Upper lobe of right lung (tissue), 1 donor: ENCODE measurements at regions not wholly inside any gene's neighbourhood (a gene's known extent, or its start where the extent isn't known, plus 50 kb on each side); places are given as distances from the start of the nearest gene placed in this dataset.

Experiments used
- ATAC-seq: fragments of 200-7000 bp; cut with Tn5 transposase; one replicate; pipeline ENCODE4 v1.9.1; 2020; ENCODE audit warnings: mild to moderate bottlenecking, moderate library complexity
- DNase-seq: peaks from one replicate; pipeline ENCODE4 v3.0.0-alpha.2; 2020
- H3K27ac ChIP-seq: fragments of 200-600 bp; one replicate; pipeline ENCODE4 v1.8.0; 2022
- H3K27me3 ChIP-seq: fragments of 200-600 bp; one replicate; pipeline ENCODE4 v1.8.0; 2022; ENCODE audit warnings: mild to moderate bottlenecking
- H3K36me3 ChIP-seq: fragments of 200-600 bp; one replicate; pipeline ENCODE4 v1.8.0; 2022
- H3K4me1 ChIP-seq: fragments of 200-600 bp; one replicate; pipeline ENCODE4 v1.8.0; 2022
- H3K4me3 ChIP-seq: fragments of 200-600 bp; one replicate; pipeline ENCODE4 v1.8.0; 2022; ENCODE audit warnings: mild to moderate bottlenecking
- H3K9me3 ChIP-seq: fragments of 200-600 bp; one replicate; pipeline ENCODE4 v1.8.0; 2022
- CTCF ChIP-seq: fragments of 200-600 bp; IDR thresholded peaks from one replicate; pipeline ENCODE4 v1.8.0; 2022; ENCODE audit warnings: antibody characterized with exemption
- intact Hi-C: fragments of 100-400 bp; cut with DNase I; formaldehyde crosslinking; loops from one replicate; pipeline ENCODE4 v1.11.0; 2022
- donor health status: DM: no; HTN: yes; CAD: no; lungs with severe emphysema.

GRCh38 chr5:125200866-125201373 lies 454.5 kb upstream of the ZNF608 start:
- no peak overlapping the region for H3K27ac ChIP-seq
- H3K4me1 ChIP-seq = no peaks in the 10 kb centered on the region
- H3K9me3 ChIP-seq = no peaks in the 10 kb centered on the region
- intact Hi-C loops = no loop called here
- no peak for TF ChIP-seq CTCF
- H3K36me3 ChIP-seq = no peaks in the 10 kb centered on the region
- DNase-seq (no peak), ATAC-seq (no peak)
- H3K4me3 ChIP-seq = peak overlapping the region; percentile 36
- no peaks in the 10 kb centered on the region for H3K27me3 ChIP-seq

- H3K27me3 ChIP-seq = no peaks in the 10 kb centered on the region
- ATAC-seq (no peak), DNase-seq (no peak)
- H3K4me1 ChIP-seq = no peaks in the 10 kb centered on the region
- intact Hi-C loops = no loop called here
- no peak overlapping the region for H3K4me3 ChIP-seq
- no peak for TF ChIP-seq CTCF
- no peaks in the 10 kb centered on the region for H3K36me3 ChIP-seq
- no peak overlapping the region for H3K27ac ChIP-seq
- H3K9me3 ChIP-seq = no peaks in the 10 kb centered on the region
These were observed 455.1 kb upstream of the ZNF608 start for GRCh38 chr5:125201446-125202052.

- no peak for ATAC-seq
- no peaks in the 10 kb centered on the region for H3K9me3 ChIP-seq
- TF ChIP-seq CTCF = no peak
These were observed 455.9 kb upstream of the ZNF608 start for GRCh38 chr5:125202353-125202752.

GRCh38 chr5:125202871-125203438 lies 456.5 kb upstream of the ZNF608 start:
- no peaks in the 10 kb centered on the region for H3K4me1 ChIP-seq
- intact Hi-C loops = no loop called here
- no peak for ATAC-seq

More at GRCh38 chr5:125202353-125202752, 455.9 kb upstream of the ZNF608 start:
- Histone ChIP-seq H3K36me3 (no peaks in the 10 kb centered on the region), H3K27ac (no peak overlapping the region), H3K4me1 (no peaks in the 10 kb centered on the region), H3K4me3 (no peak overlapping the region), H3K27me3 (no peaks in the 10 kb centered on the region)
- DNase-seq = no peak
- intact Hi-C loops = no loop called here

GRCh38 chr5:125203912-125204311 lies 457.5 kb upstream of the ZNF608 start:
- Histone ChIP-seq H3K4me3 (no peak overlapping the region), H3K27me3 (no peaks in the 10 kb centered on the region), H3K36me3 (no peaks in the 10 kb centered on the region), H3K4me1 (no peaks in the 10 kb centered on the region), H3K9me3 (no peaks in the 10 kb centered on the region), H3K27ac (no peak overlapping the region)
- intact Hi-C loops = no loop called here
- TF ChIP-seq CTCF = no peak
- ATAC-seq = no peak
- DNase-seq = no peak

More at GRCh38 chr5:125202871-125203438, 456.5 kb upstream of the ZNF608 start:
- no peaks in the 10 kb centered on the region for H3K36me3 ChIP-seq
- H3K4me3 ChIP-seq = no peak overlapping the region
- DNase-seq = no peak
- H3K27ac ChIP-seq = no peak overlapping the region
- no peak for TF ChIP-seq CTCF
- H3K27me3 ChIP-seq = no peaks in the 10 kb centered on the region
- H3K9me3 ChIP-seq = no peaks in the 10 kb centered on the region
